Motor neuron (in vitro differentiated cells): ENCODE measurements at regions not wholly inside any gene's neighbourhood (a gene's known extent, or its start where the extent isn't known, plus 50 kb on each side); places are given as distances from the start of the nearest gene placed in this dataset.
"Not testable (repeated sequence)": the region's sequence is repeated elsewhere in the genome, so short reads cannot be mapped to it uniquely, and the experiment has no call there.

Source experiments
- ATAC-seq, 8 experiments: fragments of 200-7000 bp; cut with Tn5 transposase; replicated peaks in 6 of 8; 2 replicates each; pipeline ENCODE4 v1.8.0; 2021; ENCODE audit warnings: mild to moderate bottlenecking in 8 of 8, moderate library complexity in 8 of 8
- H3K27ac ChIP-seq, 2 donors: fragments of 250-450 bp; sonication (Bioruptor Pico); 2 replicates each; pipeline ENCODE4 v1.9.0; 2021; ENCODE audit warnings: antibody characterized with exemption in 2 of 2, mild to moderate bottlenecking in 2 of 2, moderate library complexity in 1 of 2
- H3K4me1 ChIP-seq, 2 donors: fragments of 250-450 bp; sonication (Bioruptor Pico); replicated peaks in 1 of 2; 2 replicates each; pipeline ENCODE4 v1.6.1; 2021; ENCODE audit warnings: antibody characterized with exemption in 2 of 2, mild to moderate bottlenecking in 2 of 2, moderate library complexity in 1 of 2
- H3K4me3 ChIP-seq, 5 donors: fragments of 250-450 bp; sonication (Bioruptor Pico); 2 replicates each; pipeline ENCODE4 v1.9.0; 2021; ENCODE audit warnings: antibody characterized with exemption in 5 of 5, mild to moderate bottlenecking in 5 of 5, moderate library complexity in 4 of 5
- WGBS, 10 experiments: fragments of 450-650 bp; shearing (Covaris generic); methylation state at CpG; one replicate each; pipeline ENCODE4 v1.0.0; 2022; 5-methylcytosine and 5-hydroxymethylcytosine counted together
- in situ Hi-C, 9 experiments: fragments of 400-800 bp; cut with MboI; loops; one replicate each; pipeline ENCODE4 v1.15.0; 2021; ENCODE audit warnings: low sequenced_read_pairs in 9 of 9, low pct_unique_long_range_greater_than_20kb in 2 of 9; ENCODE audit not compliant: unreplicated experiment in 9 of 9

GRCh38 chr10:83760142-83760541 is 379.2 kb upstream of the GHITM start:
- ATAC-seq: no peak
- in situ Hi-C loops: no loop called here
- no peak overlapping the region for H3K4me3 ChIP-seq
- no peaks in the 10 kb centered on the region for H3K4me1 ChIP-seq
- 0 to 86% (median 17%) methylated on average over 1 to 2 of the region's 2 CpGs; no CpG with 5 or more reads in 1 of the 10 experiments for WGBS, 10 experiments
- no peak overlapping the region for H3K27ac ChIP-seq

- Histone ChIP-seq H3K4me3 (no peak overlapping the region), H3K27ac (no peak overlapping the region), H3K4me1 (no peaks in the 10 kb centered on the region)
- 29 to 90% (median 63%) methylated on average over 2 to 5 of the region's 5 CpGs; no CpG with 5 or more reads in 1 of the 10 experiments for WGBS, 10 experiments
- ATAC-seq: no peak
- in situ Hi-C loops: no loop called here
These were observed 374.6 kb upstream of the GHITM start for GRCh38 chr10:83764666-83765065.

- H3K4me1 ChIP-seq: no peaks in the 10 kb centered on the region
- no peak overlapping the region for H3K4me3 ChIP-seq
- H3K27ac ChIP-seq: no peak overlapping the region
- in situ Hi-C loops: no loop called here
- WGBS, 10 experiments: 20 to 100% (median 86%) methylated on average over 1 to 2 of the region's 2 CpGs; no CpG with 5 or more reads in 3 of the 10 experiments
- ATAC-seq: no peak
These were observed 373.6 kb upstream of the GHITM start for GRCh38 chr10:83765731-83766130.

GRCh38 chr10:83769281-83769820 is 370.0 kb upstream of the GHITM start:
- no peak overlapping the region for H3K27ac ChIP-seq
- no peaks in the 10 kb centered on the region for H3K4me1 ChIP-seq
- 0 to 100% (median 81%) methylated on average over 1 to 5 of the region's 5 CpGs; no CpG with 5 or more reads in 1 of the 10 experiments for WGBS, 10 experiments
- in situ Hi-C loops: no loop called here
- no peak for ATAC-seq
- H3K4me3 ChIP-seq: no peak overlapping the region

- WGBS, 10 experiments: 60 to 100% (median 80%) methylated on average over 1 to 8 of the region's 25 CpGs; no CpG with 5 or more reads in 5 of the 10 experiments
- H3K27ac ChIP-seq, ATAC-seq, H3K4me3 ChIP-seq, H3K4me1 ChIP-seq, in situ Hi-C loops: not testable (repeated sequence)
These were observed 352.6 kb upstream of the GHITM start for GRCh38 chr10:83786701-83787100.

GRCh38 chr10:83801983-83802382 is 337.3 kb upstream of the GHITM start:
- H3K4me3 ChIP-seq: no peak overlapping the region
- H3K27ac ChIP-seq: no peak overlapping the region
- no peak for ATAC-seq
- H3K4me1 ChIP-seq: no peaks in the 10 kb centered on the region
- in situ Hi-C loops: no loop called here

- H3K4me1 ChIP-seq: no peaks in the 10 kb centered on the region
- in situ Hi-C loops: no loop called here
- peak in 2 of 8 experiments; percentile 27 to 83 for ATAC-seq
- no peak overlapping the region for H3K4me3 ChIP-seq
- H3K27ac ChIP-seq: no peak overlapping the region
These were observed 332.6 kb upstream of the GHITM start for GRCh38 chr10:83806717-83807116.

- H3K4me1 ChIP-seq: no peaks in the 10 kb centered on the region
- H3K4me3 ChIP-seq: no peak overlapping the region
- no peak overlapping the region for H3K27ac ChIP-seq
- ATAC-seq: no peak
- in situ Hi-C loops: no loop called here
- WGBS, 10 experiments: 0 to 86% (median 66%) methylated on average over 1 to 2 of the region's 2 CpGs
These were observed 330.3 kb upstream of the GHITM start for GRCh38 chr10:83809001-83809400.

- ATAC-seq: no peak
- WGBS, 10 experiments: 0 to 90% (median 50%) methylated on average over 1 to 2 of the region's 2 CpGs; no CpG with 5 or more reads in 3 of the 10 experiments
- no peak overlapping the region for H3K27ac ChIP-seq
- no peaks in the 10 kb centered on the region for H3K4me1 ChIP-seq
- H3K4me3 ChIP-seq: no peak overlapping the region
- in situ Hi-C loops: no loop called here
These were observed 322.4 kb upstream of the GHITM start for GRCh38 chr10:83816942-83817341.

GRCh38 chr10:83817797-83818196 is 321.5 kb upstream of the GHITM start:
- WGBS, 10 experiments: 0 to 91% (median 67%) methylated on average over 1 to 3 of the region's 3 CpGs; no CpG with 5 or more reads in 2 of the 10 experiments
- in situ Hi-C loops: no loop called here
- H3K4me3 ChIP-seq: no peak overlapping the region
- no peak overlapping the region for H3K27ac ChIP-seq
- no peaks in the 10 kb centered on the region for H3K4me1 ChIP-seq
- ATAC-seq: no peak

GRCh38 chr10:83819609-83820008 is 319.7 kb upstream of the GHITM start:
- H3K4me1 ChIP-seq: no peaks in the 10 kb centered on the region
- H3K4me3 ChIP-seq: no peak overlapping the region
- in situ Hi-C loops: no loop called here
- peak in 1 of 8 experiments; percentile 27 for ATAC-seq
- 0 to 82% (median 51%) methylated on average over 1 to 2 of the region's 2 CpGs; no CpG with 5 or more reads in 4 of the 10 experiments for WGBS, 10 experiments
- no peak overlapping the region for H3K27ac ChIP-seq

GRCh38 chr10:83820033-83820432 is 319.3 kb upstream of the GHITM start:
- H3K4me1 ChIP-seq: no peaks in the 10 kb centered on the region
- in situ Hi-C loops: no loop called here
- no peak overlapping the region for H3K27ac ChIP-seq
- no peak for ATAC-seq
- 0 to 100% (median 64%) methylated on average over 1 to 3 of the region's 3 CpGs; no CpG with 5 or more reads in 1 of the 10 experiments for WGBS, 10 experiments
- no peak overlapping the region for H3K4me3 ChIP-seq

- Histone ChIP-seq H3K4me1 (no peaks in the 10 kb centered on the region), H3K27ac (no peak overlapping the region), H3K4me3 (no peak overlapping the region)
- in situ Hi-C loops: no loop called here
- 27 to 84% (median 56%) methylated on average over 1 to 3 of the region's 3 CpGs; no CpG with 5 or more reads in 3 of the 10 experiments for WGBS, 10 experiments
- ATAC-seq: peak in 1 of 8 experiments; percentile 37
These were observed 315.2 kb upstream of the GHITM start for GRCh38 chr10:83824099-83824498.

GRCh38 chr10:83834096-83834495 is 305.2 kb upstream of the GHITM start:
- H3K4me3 ChIP-seq: no peak overlapping the region
- no peak overlapping the region for H3K27ac ChIP-seq
- WGBS, 10 experiments: 0 to 100% (median 49%) methylated on average over 1 to 2 of the region's 2 CpGs; no CpG with 5 or more reads in 2 of the 10 experiments
- H3K4me1 ChIP-seq: no peaks in the 10 kb centered on the region
- in situ Hi-C loops: no loop called here
- no peak for ATAC-seq
